HG02840 (cell line): ENCODE measurements at regions not wholly inside any gene's neighbourhood (a gene's known extent, or its start where the extent isn't known, plus 50 kb on each side); places are given as distances from the start of the nearest gene placed in this dataset.
"Not testable (repeated sequence)": the region's sequence is repeated elsewhere in the genome, so short reads cannot be mapped to it uniquely, and the experiment has no call there.

Experiments used
- ATAC-seq: cut with Tn5 transposase; IDR thresholded peaks from one replicate; pipeline ENCODE4 v1.9.1; 2021; ENCODE audit warnings: mild to moderate bottlenecking, moderate library complexity, moderate number of reproducible peaks; ENCODE audit not compliant: unreplicated experiment, low FRiP score

DNA sequence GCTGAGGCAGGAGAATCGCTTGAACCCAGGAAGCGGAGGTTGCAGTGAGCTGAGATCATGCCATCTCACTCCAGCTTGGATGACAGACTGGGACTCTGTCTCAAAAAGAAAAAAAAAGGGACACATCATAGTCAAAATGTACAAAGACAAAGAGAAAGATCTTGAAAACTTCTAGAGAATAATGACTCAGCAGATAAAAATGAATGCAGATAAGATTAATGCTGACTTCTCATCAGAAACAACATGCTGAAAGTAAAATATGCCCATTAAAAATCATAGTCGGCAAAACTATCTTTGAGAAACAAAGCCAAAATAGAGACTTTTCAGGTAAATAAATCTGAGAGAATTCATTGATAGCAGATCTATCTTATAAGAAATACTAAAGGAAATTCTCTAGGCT, 271.1 kb upstream of the GPR149 start:
- ATAC-seq = no peak

DNA sequence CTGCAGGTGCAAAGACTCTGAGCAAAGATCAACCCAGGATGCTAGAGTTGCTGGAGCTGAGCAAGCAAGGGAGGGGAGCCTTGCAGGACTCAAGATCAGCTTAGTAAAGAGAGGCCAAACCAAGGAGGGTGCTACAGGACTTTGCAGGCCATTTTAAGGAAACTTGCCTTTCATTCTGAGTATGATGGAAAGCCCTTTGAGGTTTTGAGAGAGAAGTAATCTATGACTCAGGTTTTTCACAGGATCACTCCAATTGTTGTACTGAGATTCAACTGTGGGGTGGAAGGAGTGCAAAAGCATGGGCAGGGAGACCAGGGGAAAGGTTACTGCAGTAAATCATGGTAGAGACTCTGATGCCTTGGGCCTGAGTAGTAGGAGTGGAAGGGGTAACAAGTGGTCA, 260.4 kb upstream of the GPR149 start:
- peak; percentile 60 for ATAC-seq

DNA sequence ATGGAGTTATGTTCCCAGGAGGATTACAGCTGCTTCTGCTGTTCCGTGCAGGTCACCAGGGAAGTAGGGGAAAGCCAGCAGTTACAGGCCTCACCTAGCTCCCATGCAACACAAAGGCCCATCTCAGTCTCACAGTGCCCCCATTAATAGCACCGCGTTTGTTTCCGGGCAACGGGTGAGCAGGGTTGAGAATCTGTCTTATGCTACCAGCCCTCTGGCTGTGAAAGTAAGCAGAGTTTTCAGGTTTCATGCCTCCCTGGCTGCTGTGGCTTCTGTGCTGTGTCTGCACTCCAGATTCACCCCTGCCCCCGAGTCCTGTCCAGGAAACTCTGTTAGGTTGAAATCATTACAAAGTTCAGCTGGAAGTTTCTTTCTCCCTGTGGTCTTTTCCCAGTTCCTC, 254.4 kb upstream of the GPR149 start:
- no peak for ATAC-seq

DNA sequence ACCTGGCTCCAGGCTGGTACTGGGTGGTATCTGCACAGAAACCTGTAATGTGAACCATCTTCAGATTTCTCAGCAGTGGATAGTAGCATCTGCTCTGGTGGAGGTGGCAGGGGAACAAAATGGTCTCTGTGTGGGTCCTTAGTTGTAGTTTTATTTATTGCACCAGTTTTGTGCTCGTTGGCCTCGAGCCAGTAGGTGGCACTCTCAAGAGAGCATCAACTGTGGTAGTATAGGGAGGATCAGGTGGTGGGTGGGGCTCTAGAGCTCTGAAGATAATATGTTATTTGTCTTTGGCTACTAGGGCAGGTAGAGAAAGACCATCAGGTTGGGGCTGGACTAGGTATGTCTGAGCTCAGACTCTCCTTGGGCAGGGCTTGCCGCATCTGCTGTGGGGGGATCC, 254.0 kb upstream of the GPR149 start:
- no peak for ATAC-seq

DNA sequence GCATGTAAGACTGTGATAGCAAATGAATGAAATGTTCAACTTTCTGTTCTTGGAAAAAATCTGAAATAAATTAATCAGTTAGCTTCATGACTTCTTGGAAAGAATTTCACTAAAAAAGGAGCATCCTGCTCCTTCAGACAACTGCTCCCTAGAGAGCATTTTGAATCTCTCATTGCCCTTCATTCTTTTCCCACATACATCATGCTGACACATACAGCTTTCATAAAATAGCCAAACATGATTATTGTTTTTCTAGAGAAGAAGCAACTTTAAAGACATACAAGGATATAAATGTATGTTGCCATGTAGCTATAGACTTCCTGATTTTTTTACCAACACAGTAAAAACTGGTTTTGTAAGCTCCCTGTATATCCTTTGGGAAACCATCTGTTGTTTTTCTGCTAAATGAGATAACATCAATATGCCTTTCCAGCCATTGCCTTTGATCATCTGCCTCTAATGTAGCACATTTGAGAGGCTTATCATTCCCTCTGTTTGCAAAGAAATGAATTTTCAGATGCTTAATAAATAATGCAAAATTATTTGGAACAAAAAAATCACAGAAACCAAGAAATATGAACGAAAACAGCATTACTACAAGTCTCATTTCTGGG, 248.2 kb upstream of the GPR149 start:
- ATAC-seq = no peak

DNA sequence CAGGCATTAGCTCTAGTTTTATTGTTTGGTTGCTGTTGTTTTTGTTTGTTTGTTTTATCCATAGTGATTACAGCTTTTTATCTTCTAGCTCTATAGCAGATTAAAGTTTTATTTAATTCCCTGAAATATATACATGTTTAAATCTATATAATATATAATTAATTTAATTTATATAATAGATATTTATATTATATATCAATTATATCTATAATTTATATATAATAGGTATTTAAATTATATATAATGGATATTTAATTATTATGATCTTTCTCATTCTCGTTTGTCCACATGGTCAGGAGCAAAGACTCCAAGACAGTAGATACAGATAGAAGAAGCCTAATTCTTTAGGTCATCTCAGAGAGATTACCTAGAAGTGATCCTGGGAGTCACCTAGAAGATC, 238.8 kb upstream of the GPR149 start:
- no peak for ATAC-seq

DNA sequence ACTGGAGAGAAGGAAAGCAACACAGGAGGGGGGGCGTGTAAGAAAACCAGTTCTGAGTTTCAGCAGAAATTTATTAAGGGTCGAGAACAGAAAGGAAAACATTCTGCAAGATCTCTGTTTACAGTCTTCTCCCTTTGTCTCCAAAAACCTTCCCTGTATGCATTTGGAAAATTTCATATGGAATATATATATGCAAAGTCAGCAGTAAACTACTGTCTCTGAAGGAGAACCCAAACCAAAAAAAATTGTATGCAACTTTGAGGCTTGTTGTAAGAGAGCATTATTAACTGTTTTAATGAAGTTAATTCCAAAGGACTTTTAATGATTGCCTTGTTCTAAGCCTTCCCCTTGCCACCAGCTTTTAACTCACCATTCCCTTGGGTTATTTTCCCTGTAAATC, 238.2 kb upstream of the GPR149 start:
- no peak for ATAC-seq

DNA sequence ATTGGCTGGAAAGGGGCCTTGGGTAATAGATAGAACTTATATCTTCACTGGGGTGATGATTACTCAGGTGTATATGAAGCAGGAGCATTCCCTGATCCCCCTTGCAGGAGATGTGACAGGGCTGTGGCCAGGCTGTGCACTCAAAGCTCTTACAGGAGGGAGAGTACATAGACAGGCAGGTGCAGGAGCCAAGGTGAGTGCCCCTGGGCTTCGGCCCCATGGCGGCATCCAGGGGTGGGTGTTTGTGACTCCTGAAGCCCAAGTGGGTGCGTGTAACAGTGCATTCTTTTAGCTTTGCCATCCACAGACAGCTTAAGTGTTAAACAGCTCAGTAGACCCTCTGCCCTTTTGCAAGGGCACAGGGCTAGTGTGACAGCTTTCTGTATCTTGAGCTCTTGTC, 236.6 kb upstream of the GPR149 start:
- ATAC-seq = no peak

DNA sequence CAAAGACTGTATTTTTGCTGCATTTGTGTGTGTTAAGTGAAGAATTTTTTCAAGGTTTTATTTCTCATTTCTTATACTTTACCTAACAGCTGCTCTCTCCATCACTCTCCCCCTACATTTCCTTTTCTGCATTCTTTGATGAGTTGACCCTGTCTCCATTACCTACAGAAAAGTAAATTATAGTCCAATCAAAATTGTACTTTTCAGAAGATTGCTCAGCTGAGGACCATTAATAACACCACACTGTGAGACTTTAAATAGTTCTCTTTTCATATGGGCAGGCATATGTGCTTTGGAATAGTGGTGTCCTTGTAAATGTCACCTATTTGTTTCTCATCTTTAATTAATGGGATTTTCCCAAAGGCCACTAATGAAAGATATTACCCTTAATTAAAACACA, 234.7 kb upstream of the GPR149 start:
- ATAC-seq = no peak

DNA sequence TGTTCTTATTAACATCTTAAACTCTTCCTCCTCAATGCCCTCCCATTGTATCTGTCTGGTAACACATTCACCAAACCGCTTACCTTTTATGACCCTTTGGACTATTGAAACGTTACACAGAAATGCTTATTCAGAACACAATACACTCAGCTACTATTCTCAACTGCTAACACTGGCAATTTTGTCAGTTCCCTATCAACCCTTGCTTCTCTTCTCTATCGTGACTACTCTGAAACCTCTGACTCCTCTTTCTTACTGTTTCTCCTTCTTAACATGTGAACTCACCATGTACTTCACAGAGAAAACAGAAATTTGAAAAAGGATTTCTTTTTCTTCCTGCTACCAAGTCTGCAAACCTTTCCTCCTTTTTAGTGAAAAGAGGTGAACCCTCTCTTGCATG, 232.9 kb upstream of the GPR149 start:
- ATAC-seq = no peak

DNA sequence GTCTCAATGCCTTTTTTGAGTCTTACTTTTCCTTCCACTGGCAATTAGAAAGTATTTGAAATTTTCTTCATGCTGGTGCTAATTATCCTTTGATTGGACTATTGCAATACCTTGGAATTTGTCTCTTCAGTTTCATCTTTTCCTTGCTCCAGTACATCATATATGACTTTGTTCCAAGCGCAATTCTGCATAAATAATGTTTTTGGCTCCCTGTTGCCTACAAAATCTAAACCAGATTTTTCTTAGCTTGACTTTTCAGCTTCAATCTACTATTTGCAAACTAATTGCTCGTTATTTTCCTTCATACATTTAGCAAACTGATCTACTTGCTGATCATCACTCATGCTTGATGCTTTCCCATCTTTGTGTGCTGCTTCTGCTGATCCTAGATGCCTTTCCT, 230.8 kb upstream of the GPR149 start:
- ATAC-seq = no peak

DNA sequence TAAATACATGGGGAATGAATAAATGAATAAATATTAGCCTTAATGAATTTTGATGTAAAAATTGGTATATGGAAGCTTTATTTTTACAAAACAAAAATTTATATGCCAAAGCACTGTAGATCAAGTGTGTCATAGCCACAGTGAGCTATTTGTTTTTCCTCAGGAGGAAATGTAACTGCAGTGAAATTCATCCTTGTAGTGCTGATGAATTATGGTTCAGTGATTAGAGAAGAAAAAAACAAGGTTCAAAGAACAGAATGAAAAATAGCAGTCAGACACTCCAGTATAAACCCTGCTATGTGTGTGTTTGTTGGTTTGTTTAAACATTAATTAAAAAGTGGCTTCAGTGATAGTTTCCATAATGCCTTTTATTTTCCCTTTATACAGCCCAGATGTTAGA, 228.0 kb upstream of the GPR149 start:
- ATAC-seq = no peak

DNA sequence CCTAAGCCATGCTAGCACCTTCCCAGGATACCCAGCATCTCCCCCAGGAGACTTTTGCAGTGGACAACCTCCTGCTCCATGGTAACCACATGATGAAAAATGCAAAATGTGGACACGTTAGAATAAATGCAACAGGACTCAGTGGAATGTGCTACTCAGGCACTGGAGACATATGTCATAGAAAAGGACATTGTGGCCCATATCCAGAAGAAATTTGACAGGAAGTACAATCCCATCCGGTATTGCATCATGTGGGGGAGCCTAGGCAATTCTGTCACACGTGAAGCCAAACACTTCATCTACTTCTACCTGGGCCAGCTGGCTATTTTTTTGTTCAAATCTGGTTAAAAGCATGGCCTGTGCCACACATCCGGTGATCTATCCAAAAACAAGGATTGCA, 227.2 kb upstream of the GPR149 start:
- no peak for ATAC-seq

DNA sequence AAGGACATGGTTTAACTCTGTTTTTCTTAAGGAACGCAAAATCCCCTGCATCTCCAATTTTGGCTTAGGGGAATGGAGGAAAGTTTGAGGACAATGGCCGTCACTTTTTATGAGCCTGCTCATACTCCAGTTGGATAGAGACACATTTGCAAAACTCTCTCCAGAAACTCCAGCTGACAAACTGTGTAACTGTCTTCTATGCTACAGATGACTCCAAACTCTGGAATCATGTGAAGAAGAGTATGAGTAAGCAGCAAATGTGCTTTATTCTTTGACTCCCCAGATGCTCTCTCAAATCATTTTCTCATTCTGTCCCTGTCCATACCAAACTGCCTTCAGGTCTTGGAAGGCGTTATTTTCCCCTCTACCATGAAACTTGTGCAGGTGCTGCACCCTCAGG, 226.5 kb upstream of the GPR149 start:
- no peak for ATAC-seq

DNA sequence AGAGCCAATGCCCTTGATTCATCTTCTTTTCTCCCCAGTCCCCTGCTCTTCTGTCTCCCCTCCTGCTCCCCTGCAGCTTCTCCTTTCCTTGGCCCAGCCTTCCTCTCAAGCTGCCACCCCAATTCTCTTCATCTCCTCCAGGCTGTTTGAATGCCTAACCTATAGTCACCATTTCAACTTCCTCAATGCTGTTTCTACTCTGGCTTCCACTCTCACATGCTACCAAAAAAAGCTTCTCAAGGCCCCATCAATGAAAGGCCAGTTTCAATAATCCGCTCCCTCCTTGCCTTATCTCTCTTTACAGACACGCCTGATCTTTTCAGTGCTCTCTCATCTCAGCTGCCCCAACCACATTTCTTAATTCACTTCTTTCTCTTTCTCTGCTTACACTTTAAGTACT, 212.2 kb upstream of the GPR149 start:
- no peak for ATAC-seq

DNA sequence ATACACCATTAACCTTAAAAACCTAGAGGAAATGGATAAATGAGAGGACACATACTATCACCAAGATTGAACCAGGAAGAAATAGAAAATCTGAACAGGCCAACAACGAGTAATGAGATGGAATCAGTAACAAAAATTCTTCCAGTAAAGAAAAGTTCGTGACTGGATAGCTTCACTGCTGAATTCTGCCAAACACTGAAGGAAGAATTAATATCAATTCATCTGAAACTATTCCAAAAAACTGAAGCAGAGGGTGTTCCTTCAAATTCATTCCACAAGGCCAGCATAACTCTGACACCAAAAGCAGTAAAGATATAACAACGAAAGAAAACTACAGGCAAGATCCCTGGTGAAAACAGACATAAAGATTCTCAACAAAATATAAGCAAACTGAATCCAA, 195.8 kb upstream of the GPR149 start:
- ATAC-seq = no peak

DNA sequence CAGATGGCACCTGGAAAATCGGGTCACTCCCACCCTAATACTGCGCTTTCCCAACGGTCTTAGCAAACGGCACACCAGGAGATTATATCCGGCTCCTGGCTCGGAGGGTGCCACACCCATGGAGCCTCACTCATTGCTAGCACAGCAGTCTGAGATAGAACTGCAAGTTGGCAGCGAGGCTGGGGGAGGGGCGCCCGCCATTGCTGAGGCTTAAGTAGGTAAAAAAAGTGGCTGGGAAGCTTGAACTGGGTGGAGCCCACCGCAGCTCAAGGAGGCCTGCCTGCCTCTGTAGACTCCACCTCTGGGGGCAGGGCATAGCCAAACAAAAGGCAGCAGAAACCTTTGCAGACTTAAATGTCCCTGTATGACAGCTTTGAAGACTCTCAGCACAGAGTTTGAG, 189.6 kb upstream of the GPR149 start:
- ATAC-seq = not testable (repeated sequence)

DNA sequence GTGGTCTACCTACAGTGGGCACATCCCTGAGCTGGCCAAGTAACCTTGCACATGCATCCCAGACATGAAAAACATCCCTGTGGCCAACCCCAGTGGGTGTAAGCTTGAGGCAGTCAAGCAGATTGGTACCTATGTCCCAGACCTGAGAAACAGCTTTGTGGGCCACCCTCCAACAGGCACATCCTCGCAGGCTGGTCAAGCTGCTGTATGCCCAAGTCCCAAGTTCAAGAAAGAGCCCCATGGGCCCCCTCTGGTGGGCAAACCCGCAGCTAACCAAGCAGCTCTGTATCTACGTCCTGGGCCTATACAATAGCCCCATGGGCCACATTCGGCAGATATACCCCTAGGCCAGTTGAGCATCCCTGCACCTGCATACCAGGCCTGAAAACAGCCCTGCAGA, 186.3 kb upstream of the GPR149 start:
- ATAC-seq = no peak

DNA sequence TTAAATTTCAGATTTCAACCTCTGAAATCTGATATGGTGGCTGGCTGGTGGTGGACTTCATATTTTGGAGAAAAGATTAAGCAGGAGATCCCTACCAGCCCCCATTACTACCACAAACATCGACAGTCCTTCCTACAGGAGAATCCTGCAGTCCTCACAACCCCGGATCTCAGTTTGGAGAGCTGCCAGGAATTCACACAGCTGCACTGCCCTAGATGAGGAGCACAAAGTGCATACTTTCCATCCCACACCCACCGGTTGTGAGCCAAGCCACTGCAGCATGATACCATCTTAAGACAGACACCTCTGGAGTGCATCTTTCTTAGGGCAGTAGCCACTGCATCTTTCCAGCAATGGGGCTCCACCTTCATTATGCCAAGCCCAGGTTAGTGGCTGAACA, 185.5 kb upstream of the GPR149 start:
- no peak for ATAC-seq

DNA sequence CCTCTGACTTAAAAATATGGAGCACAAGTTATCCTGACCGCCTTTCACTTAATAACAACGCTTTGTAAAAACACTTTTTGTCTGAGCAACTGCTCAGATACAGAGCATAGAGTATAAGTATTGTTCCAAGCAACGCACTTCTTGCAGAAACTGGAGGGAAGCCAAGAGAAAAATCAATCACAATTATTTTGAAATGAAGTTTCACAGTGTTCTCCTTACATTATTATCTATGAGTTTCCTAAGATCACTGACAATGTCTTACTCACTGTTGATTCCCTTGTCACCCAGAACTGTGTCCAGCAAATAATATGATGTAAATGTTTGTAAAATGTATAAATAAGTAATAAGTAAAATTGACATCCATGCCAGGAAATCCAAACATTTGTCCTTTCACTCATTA, 184.6 kb upstream of the GPR149 start:
- no peak for ATAC-seq

DNA sequence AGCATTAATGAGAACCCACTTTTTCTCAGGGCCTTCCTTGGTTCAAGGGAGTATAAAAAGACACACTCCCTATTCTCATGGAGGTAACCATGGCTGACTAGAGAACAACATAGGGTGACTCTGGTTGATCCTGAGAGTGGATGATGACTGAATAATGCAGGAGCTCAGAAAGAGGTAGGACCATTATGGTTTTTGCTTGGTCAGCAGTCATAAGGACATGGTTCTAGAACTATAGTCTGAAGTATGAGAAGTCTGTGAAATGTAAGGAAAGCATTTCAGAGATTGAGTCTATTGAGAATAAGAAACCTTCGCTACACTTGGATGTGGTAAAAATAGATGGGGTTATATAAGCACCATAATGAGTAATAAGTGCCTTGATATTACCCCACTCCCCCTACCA, 184.1 kb upstream of the GPR149 start:
- ATAC-seq = no peak

DNA sequence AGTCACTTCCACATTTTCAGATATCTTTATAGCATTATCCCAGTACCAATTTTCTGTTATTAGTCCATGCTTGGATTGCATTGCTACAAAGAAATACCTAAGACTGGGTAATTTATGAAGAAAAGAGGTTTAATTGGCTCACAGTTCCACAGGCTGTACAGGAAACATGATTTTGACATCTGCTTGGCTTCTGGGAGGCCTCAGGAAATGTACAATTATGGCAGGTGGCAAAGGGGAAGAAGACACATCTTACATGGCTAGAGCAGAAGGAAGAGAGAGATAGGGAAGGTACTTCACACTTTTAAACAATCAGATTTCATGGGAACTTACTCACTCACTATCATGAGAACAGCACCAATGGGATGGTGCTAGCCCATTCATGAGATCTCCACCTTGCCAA, 172.3 kb upstream of the GPR149 start:
- ATAC-seq = no peak

DNA sequence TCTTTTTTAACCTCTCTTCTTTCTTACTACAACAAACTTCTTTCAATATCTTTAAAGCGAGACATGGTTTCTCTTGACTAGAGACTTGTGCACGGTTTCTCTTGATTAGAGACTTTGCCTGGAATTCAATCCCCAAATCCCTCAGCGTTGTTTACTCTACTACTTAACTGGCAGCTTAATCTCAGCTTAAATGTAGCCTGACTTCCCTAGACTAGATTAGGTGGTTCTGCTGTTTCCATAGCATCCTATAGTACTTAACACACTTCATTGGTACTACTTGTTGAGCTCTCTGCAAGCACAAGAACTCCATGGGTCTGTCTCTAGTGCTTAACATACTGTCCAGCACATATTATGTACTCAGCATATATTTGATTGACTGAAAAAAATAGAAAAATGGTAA, 168.2 kb upstream of the GPR149 start:
- ATAC-seq = no peak
